OCI-LY7 (cell line): ENCODE measurements at regions not wholly inside any gene's neighbourhood (a gene's known extent, or its start where the extent isn't known, plus 50 kb on each side); places are given as distances from the start of the nearest gene placed in this dataset.

Experiments
- EZH2phosphoT487 ChIP-seq: fragments of 200-600 bp; sonication (generic); IDR thresholded peaks from 2 replicates; pipeline ENCODE4 v1.6.1; 2018; ENCODE audit warnings: low read depth, borderline replicate concordance, mild to moderate bottlenecking, mixed run types, antibody characterized with exemption, low read length, moderate library complexity, mixed read lengths
- TF ChIP-seq, protein P1 (sequence below): fragments of 200-600 bp; sonication (generic); conservative IDR thresholded peaks from 2 replicates; pipeline ENCODE4 v1.5.1; 2014; ENCODE audit warnings: mild to moderate bottlenecking, antibody characterized with exemption, low read length, moderate library complexity, mixed read lengths

DNA sequence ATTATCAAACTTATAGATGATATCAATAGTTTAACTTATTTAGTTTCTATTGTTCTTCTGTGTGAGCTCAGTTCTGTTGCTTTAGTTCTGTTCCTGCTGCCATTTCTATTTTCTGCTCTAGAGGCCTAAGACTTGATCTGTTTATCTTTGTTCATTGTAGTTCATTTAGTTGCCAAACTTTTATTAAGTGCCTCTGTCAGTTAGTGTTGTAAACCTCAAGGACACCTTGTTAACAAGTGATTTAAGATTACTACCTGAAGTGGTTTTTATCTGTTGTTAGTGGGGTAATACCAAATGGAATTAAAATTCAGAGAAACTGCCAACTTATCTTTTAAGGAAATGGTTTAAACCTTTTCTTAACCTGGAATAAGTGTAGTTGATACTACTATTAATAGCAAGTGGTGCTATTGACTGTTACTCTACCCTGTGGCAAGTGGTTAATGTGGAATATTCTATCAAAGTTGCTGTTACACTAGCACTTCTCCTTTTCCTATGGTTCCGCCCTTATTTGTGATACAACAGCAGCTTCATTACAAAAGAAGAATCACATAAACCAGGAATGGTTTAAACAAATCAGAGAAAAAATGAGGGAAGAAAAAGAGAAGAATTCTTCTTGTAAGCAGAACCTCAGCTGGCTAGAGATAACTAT is 500.6 kb upstream of the GOLIM4 start:
- TF ChIP-seq, protein P1, sequence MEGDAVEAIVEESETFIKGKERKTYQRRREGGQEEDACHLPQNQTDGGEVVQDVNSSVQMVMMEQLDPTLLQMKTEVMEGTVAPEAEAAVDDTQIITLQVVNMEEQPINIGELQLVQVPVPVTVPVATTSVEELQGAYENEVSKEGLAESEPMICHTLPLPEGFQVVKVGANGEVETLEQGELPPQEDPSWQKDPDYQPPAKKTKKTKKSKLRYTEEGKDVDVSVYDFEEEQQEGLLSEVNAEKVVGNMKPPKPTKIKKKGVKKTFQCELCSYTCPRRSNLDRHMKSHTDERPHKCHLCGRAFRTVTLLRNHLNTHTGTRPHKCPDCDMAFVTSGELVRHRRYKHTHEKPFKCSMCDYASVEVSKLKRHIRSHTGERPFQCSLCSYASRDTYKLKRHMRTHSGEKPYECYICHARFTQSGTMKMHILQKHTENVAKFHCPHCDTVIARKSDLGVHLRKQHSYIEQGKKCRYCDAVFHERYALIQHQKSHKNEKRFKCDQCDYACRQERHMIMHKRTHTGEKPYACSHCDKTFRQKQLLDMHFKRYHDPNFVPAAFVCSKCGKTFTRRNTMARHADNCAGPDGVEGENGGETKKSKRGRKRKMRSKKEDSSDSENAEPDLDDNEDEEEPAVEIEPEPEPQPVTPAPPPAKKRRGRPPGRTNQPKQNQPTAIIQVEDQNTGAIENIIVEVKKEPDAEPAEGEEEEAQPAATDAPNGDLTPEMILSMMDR, result no peak
- TF ChIP-seq EZH2phosphoT487, result no peak
